GM12878 (cell line): ENCODE measurements at regions not wholly inside any gene's neighbourhood (a gene's known extent, or its start where the extent isn't known, plus 50 kb on each side); places are given as distances from the start of the nearest gene placed in this dataset.

Experiments used
- HSF1 ChIP-seq: fragments of 150-350 bp; IDR thresholded peaks from 2 replicates; pipeline ENCODE4 v1.6.1; 2014; ENCODE audit warnings: mild to moderate bottlenecking, low read depth, low read length
- MEF2A ChIP-seq: IDR thresholded peaks from 2 replicates; pipeline ENCODE4 v1.6.1; 2011; ENCODE audit warnings: low read depth, mild to moderate bottlenecking, low read length, moderate library complexity; ENCODE audit not compliant: insufficient read depth
- NBN ChIP-seq: fragments of 450-650 bp; IDR thresholded peaks from 2 replicates; pipeline ENCODE4 v1.6.1; 2016
- NKRF ChIP-seq: fragments of 450-650 bp; conservative IDR thresholded peaks from 2 replicates; pipeline ENCODE4 v1.6.1; 2017; ENCODE audit warnings: mild to moderate bottlenecking, moderate library complexity
- ZBED1 ChIP-seq: IDR thresholded peaks from 2 replicates; pipeline ENCODE4 v1.6.1; 2016; ENCODE audit warnings: borderline replicate concordance
- ZNF24 ChIP-seq: fragments of 450-650 bp; IDR thresholded peaks from 2 replicates; pipeline ENCODE4 v1.6.1; 2017; ENCODE audit warnings: antibody characterized with exemption, mild to moderate bottlenecking

DNA sequence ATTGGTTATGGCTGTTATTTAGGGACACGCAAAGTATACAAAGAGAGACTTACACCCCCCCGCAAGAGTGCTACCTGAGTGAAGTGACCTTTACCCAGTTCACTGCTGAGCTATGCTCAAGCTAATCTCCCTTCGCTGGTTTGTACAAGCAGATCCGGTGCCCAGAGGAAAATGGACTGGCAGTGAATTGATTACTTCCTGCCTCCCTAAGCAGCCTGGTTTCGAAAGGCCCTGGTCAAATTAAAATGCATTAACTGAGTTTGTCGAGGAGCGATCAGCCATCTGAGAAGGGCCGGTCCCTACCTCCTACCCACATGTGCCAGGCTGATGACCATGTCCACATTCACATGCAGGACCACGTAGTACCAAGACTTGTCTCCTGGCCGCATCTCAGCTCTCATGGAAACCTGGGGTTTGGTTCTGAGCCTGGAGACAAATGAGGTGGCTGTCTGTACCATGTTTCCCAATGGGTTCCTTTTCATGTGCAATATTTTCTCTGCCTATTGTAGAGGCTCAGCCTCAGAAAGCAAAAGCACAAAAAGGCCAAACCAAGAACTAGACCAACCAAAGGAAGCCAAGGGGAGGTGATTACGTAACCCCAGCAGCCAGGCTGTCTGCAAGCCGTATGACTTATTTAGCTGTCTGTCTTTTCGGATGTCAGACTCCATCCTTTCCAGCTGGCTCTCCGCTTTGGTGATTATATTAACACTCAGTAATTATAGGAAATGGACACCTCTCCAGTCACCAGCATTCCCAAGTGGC lies 284.7 kb upstream of the PWP1 start (continued):
- TF ChIP-seq NBN (no peak), ZNF24 (no peak), NKRF (no peak), ZBED1 (no peak), MEF2A (no peak), HSF1 (no peak)
